22Rv1 (cell line): ENCODE measurements at regions not wholly inside any gene's neighbourhood (a gene's known extent, or its start where the extent isn't known, plus 50 kb on each side); places are given as distances from the start of the nearest gene placed in this dataset.

Experiments
- H3K27ac ChIP-seq: fragments of 450-650 bp; 2 replicates; pipeline ENCODE4 v1.5.1; 2017
- CTCF ChIP-seq: fragments of 450-650 bp; IDR thresholded peaks from 2 replicates; pipeline ENCODE4 v1.5.1; 2017; ENCODE audit warnings: mild to moderate bottlenecking
- ZFX ChIP-seq: fragments of 450-650 bp; IDR thresholded peaks from 2 replicates; pipeline ENCODE4 v1.6.1; 2017; ENCODE audit warnings: antibody characterized with exemption, borderline replicate concordance

- H3K27ac ChIP-seq = no peak overlapping the region
- no peak for TF ChIP-seq CTCF
- TF ChIP-seq ZFX = no peak
These were observed 450.3 kb upstream of the PSMD7 start for GRCh38 chr16:73846356-73846755.

DNA sequence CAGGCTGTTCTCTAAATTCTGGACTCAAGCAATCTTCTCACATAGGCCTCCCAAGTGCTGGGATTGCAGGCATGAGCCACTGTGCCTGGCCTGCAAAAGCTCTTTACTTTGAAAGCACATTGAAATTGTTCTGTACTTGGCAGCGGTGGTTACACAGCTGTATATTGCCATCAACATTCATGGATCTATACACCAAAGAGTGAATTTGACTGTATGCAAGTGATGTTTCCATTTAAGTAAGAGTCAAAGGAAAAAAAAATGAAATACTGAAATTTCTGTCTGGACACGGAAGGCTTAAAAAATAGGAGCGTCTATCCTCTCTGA is 450.6 kb upstream of the PSMD7 start:
- no peak for TF ChIP-seq CTCF
- TF ChIP-seq ZFX = no peak
- no peak overlapping the region for H3K27ac ChIP-seq

DNA sequence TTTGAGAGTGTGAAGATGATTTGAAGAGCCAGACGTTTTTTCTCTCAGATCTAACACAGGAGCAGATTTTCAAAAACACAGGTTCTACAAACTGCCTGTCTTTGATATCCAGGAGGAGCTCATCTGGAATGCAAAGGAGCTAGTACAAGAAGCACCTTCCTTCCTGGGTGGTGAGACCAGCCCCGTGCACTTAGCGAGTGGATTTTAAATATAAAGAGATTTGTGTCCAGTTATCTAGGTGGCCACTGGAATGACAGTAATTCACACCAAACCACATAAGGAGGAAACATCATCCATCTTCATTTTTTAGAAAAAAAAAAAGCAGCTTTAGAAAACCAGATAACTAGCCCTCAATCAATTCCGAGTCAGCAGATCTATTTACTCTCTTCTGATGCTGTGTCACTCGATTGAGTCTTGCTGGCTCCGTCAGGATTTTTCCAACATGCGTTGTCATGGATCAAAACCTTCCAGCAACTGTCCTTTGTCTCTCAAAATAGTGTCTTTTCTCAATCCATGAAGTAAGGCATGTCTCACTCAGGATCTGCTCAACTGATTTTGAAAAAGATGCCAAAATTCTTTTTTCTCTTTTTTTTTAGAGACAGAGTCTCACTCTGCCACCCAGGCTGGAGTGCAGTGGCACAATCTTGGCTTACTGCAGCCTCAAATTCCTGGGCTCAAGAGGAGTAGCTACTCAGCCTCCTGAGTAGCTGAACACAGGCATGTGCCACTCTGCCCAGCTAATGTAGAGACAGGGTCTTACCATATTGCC is 451.2 kb upstream of the PSMD7 start:
- TF ChIP-seq ZFX (no peak), CTCF (no peak)
- no peak overlapping the region for H3K27ac ChIP-seq

DNA sequence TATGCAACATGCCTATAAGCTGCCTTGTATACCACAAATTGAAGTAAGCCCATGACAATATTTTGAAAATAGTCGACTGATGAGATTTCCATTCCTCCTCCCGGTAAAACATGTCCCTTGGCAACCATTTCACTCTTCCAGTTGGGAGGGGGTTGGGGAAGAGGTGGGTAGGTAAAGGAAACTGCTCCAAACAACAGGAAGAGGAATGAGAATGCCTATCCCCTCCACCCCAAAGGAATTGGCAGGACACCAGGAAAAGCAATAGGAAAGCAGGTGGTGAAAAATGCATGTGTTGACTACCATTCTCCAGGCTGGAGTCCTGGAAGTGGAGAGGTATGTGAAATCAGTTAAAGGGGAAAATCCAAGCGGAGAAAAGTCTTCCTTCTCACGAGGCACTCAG is 455.9 kb upstream of the PSMD7 start:
- H3K27ac ChIP-seq = no peak overlapping the region
- TF ChIP-seq CTCF (no peak), ZFX (no peak)

- no peak for TF ChIP-seq ZFX
- TF ChIP-seq CTCF = no peak
- no peak overlapping the region for H3K27ac ChIP-seq
These were observed 465.4 kb upstream of the PSMD7 start for GRCh38 chr16:73831220-73831619.

DNA sequence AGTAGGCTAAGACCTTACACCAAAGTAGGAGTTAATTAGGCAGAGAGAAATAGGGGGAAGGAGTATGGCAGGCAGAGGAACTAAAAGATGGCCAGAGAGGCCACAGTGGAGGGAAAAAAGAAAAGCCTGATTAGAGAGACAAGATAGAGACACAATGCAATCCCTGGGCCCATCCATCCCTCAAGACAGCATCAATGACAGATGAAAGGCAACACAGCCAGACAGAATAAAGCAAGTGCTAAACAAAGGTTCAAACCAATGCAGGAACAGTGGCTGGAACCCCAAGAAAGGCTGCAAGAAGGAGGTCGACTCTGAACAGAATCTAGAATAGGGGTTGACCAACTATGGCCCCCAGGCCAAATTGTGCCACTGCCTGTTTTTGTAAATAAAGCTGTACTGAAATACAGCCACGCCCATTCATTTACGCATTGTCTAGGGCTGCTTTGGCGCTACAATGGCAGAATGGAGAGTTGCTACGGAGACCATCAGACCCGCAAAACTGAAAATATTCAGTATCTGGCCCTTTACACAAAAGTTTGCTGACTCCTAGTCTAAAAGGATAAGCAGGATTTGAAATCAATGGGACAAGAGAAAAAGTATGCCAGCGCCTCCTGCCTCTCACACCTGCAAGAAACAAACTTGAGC is 473.3 kb upstream of the PSMD7 start:
- no peak for TF ChIP-seq ZFX
- TF ChIP-seq CTCF = no peak
- no peak overlapping the region for H3K27ac ChIP-seq

DNA sequence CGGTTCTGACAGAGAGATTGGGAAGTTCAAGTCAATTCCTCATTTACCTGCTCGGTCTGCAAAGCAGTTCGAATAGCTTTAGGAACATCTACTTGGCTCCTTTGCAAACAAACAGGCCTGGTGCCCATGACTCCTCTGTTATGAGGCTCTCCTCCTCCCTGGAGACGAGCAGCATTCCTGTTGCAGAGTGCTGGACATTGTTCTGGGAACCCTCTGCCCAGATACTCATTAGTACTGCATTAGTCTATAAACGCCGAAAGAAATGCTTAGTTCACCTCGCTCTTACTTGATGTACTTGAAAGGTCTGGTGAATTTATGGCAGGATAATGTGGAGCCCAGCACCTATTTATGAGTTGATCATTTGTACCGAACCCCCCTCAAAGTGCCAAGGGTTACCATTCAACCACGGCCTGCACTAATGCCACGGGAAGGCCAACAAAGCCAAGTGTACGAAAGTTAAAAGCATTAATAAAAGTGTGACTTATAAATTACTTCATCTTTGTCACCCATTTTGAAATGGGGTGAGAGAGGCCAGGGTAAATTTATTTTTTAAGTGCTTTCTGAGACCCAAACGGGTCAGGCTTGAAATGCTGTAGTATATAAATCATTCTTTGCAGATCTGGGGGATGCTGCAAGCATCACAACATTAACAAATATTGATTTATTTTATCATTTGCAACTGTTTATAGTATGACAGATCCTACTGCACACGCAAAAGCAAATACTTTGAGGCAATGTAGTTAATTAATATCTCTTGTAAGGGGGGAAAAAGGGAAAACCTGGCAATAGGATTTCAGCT is 478.9 kb upstream of the PSMD7 start:
- H3K27ac ChIP-seq = no peak overlapping the region
- no peak for TF ChIP-seq CTCF
- TF ChIP-seq ZFX = no peak
